Adrenal gland (tissue), 9 donors: ENCODE measurements at regions not wholly inside any gene's neighbourhood (a gene's known extent, or its start where the extent isn't known, plus 50 kb on each side); places are given as distances from the start of the nearest gene placed in this dataset.

Experiments used
- DNase-seq, 7 donors: peaks; one replicate each; pipeline ENCODE4 v3.0.0-alpha.2; 2019 to 2020
- H3K27ac ChIP-seq, 5 donors: fragments of 200-600 bp; sonication (generic) in 4 of 5; 1 replicate in 3 of 5; 2 replicates in 2 of 5; pipeline versions ENCODE4 v1.5.1 to v1.8.0; 2016 to 2020; ENCODE audit warnings: mild to moderate bottlenecking in 1 of 5
- H3K27me3 ChIP-seq: fragments of 200-600 bp; 2 replicates; pipeline ENCODE4 v1.8.0; 2021
- H3K36me3 ChIP-seq, 2 donors: fragments of 200-600 bp; replicated peaks in 1 of 2; 1 replicate in 1 of 2; 2 replicates in 1 of 2; pipeline versions ENCODE4 v1.5.1 to v1.8.0; 2018 to 2022
- H3K4me1 ChIP-seq, 2 donors: fragments of 200-600 bp; replicated peaks in 1 of 2; 1 replicate in 1 of 2; 2 replicates in 1 of 2; pipeline versions ENCODE4 v1.5.1 to v1.8.0; 2018 to 2021
- H3K4me3 ChIP-seq, 4 donors: fragments of 200-600 bp; sonication (generic) in 3 of 4; one replicate each; pipeline ENCODE4 v1.5.1; 2016 to 2018
- H3K9me3 ChIP-seq, 3 donors: fragments of 200-600 bp; sonication (generic) in 1 of 3; replicated peaks in 1 of 3; 1 replicate in 2 of 3; 2 replicates in 1 of 3; pipeline versions ENCODE4 v1.5.1 to v1.8.0; 2016 to 2021
- POLR2A ChIP-seq, 2 donors: fragments of 450-650 bp; IDR thresholded peaks; one replicate each; pipeline ENCODE4 v1.6.1; 2017; ENCODE audit warnings: antibody characterized with exemption in 2 of 2, mild to moderate bottlenecking in 2 of 2, moderate library complexity in 1 of 2
- WGBS, 4 donors: extraction: QIAGEN DNeasy Blood & Tissue Kit in 2 of 4; methylation state at CpG; one replicate each; pipeline versions ENCODE4 v1.1.5 to v1.1.7; 2013 to 2017; 5-methylcytosine and 5-hydroxymethylcytosine counted together
- intact Hi-C, 2 donors: fragments of 100-400 bp; cut with DNase I; formaldehyde crosslinking; loops; one replicate each; pipeline versions ENCODE4 v1.14.1 to v1.15.0; 2022 to 2023
- TF ChIP-seq, protein P1 (sequence below), 6 experiments: fragments of 450-650 bp in 4 of 6; fragments of 200-600 bp in 2 of 6; sonication (generic) in 1 of 6; IDR thresholded peaks; 1 replicate in 5 of 6; 2 replicates in 1 of 6; pipeline versions ENCODE4 v1.5.1 to v1.8.0; 2016 to 2021; ENCODE audit warnings: antibody characterized with exemption in 6 of 6, mild to moderate bottlenecking in 2 of 6, moderate library complexity in 1 of 6
- donor health status: healthy with polysubstance abuse.
- donor health status: Bipolar disorder and iron deficiency.
- donor health status: DM: yes; HTN: yes; CAD: no.
- donor health status: DM: no; HTN: no; CAD: no.
- donor health status: DM: no; HTN: no; CAD: no.

GRCh38 chr6:91144126-91144525 lies 557.3 kb upstream of the MAP3K7 start:
- no peak for TF ChIP-seq POLR2A (IDR thresholded peaks at IDR 0.05)
- TF ChIP-seq, protein P1, sequence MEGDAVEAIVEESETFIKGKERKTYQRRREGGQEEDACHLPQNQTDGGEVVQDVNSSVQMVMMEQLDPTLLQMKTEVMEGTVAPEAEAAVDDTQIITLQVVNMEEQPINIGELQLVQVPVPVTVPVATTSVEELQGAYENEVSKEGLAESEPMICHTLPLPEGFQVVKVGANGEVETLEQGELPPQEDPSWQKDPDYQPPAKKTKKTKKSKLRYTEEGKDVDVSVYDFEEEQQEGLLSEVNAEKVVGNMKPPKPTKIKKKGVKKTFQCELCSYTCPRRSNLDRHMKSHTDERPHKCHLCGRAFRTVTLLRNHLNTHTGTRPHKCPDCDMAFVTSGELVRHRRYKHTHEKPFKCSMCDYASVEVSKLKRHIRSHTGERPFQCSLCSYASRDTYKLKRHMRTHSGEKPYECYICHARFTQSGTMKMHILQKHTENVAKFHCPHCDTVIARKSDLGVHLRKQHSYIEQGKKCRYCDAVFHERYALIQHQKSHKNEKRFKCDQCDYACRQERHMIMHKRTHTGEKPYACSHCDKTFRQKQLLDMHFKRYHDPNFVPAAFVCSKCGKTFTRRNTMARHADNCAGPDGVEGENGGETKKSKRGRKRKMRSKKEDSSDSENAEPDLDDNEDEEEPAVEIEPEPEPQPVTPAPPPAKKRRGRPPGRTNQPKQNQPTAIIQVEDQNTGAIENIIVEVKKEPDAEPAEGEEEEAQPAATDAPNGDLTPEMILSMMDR (IDR thresholded peaks at IDR 0.05), result no peak
- WGBS, 4 donors, result 70 to 80% (median 78%) methylated on average over 3 of the region's 3 CpGs
- Histone ChIP-seq H3K4me3 (no peak overlapping the region), H3K27ac (no peak overlapping the region), H3K27me3 (no peaks in the 10 kb centered on the region), H3K9me3 (no peaks in the 10 kb centered on the region), H3K36me3 (no peaks in the 10 kb centered on the region), H3K4me1 (no peaks in the 10 kb centered on the region)
- DNase-seq, result no peak
- intact Hi-C loops, result no loop called here

GRCh38 chr6:91142154-91142553 lies 555.3 kb upstream of the MAP3K7 start:
- Histone ChIP-seq H3K4me1 (no peaks in the 10 kb centered on the region), H3K36me3 (no peaks in the 10 kb centered on the region), H3K9me3 (no peaks in the 10 kb centered on the region), H3K4me3 (no peak overlapping the region), H3K27me3 (no peaks in the 10 kb centered on the region), H3K27ac (no peak overlapping the region)
- intact Hi-C loops, result no loop called here
- WGBS, 4 donors, result 71 to 76% (median 74%) methylated on average over 3 of the region's 3 CpGs
- DNase-seq, result no peak
- no peak for TF ChIP-seq POLR2A (IDR thresholded peaks at IDR 0.05)
- TF ChIP-seq, protein P1 (IDR thresholded peaks at IDR 0.05), result no peak

- Histone ChIP-seq H3K4me1 (no peaks in the 10 kb centered on the region), H3K9me3 (no peaks in the 10 kb centered on the region), H3K27ac (no peak overlapping the region), H3K36me3 (no peaks in the 10 kb centered on the region), H3K27me3 (no peaks in the 10 kb centered on the region), H3K4me3 (no peak overlapping the region)
- no peak for DNase-seq
- intact Hi-C loops, result no loop called here
- no peak for TF ChIP-seq POLR2A (IDR thresholded peaks at IDR 0.05)
- TF ChIP-seq, protein P1 (IDR thresholded peaks at IDR 0.05), result no peak
- 70 to 80% (median 78%) methylated on average over 3 of the region's 3 CpGs for WGBS, 4 donors
Observed at GRCh38 chr6:91141346-91141745, 554.5 kb upstream of the MAP3K7 start.

- H3K9me3 ChIP-seq, result no peaks in the 10 kb centered on the region
- TF ChIP-seq POLR2A (IDR thresholded peaks at IDR 0.05), result no peak
- TF ChIP-seq, protein P1 (IDR thresholded peaks at IDR 0.05), result no peak
- H3K36me3 ChIP-seq, result no peaks in the 10 kb centered on the region
- no peak overlapping the region for H3K27ac ChIP-seq
- H3K27me3 ChIP-seq, result no peaks in the 10 kb centered on the region
- intact Hi-C loops, result no loop called here
- H3K4me3 ChIP-seq, result no peak overlapping the region
- no peak for DNase-seq
- H3K4me1 ChIP-seq, result no peaks in the 10 kb centered on the region
- WGBS, 4 donors, result 32 to 40% (median 34%) methylated on average over 2 of the region's 2 CpGs
Observed at GRCh38 chr6:91140449-91140848, 553.6 kb upstream of the MAP3K7 start.
